SH-SY5Y (cell line): ENCODE measurements at regions not wholly inside any gene's neighbourhood (a gene's known extent, or its start where the extent isn't known, plus 50 kb on each side); places are given as distances from the start of the nearest gene placed in this dataset.

Experiments
- GATA2 ChIP-seq: IDR thresholded peaks from 2 replicates; pipeline ENCODE4 v1.6.1; 2011; ENCODE audit warnings: mild to moderate bottlenecking, low read depth, low read length
- GATA3 ChIP-seq: IDR thresholded peaks from 2 replicates; pipeline ENCODE4 v1.6.1; 2011; ENCODE audit warnings: low read depth, mild to moderate bottlenecking, low read length, moderate library complexity

DNA sequence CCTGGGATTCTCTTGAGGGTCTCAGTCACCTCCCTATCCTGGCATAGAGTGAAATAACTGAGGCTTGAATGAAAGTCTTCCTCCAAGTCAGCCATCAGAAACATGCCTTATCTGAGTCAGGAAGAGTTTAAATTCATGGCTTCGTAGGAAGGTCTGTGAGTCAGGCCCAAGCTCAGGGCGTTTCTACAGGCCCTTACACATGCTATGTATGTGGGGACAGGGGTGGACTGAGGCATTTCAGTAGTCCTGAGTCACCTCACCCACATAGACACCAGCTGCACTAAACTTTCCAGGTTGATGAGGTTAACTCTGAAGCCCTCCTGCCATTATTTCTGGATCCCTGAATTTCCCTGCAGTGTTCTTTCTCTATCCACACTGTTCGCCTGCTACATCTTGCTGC lies 134.6 kb upstream of the RCN1 start:
- no peak for TF ChIP-seq GATA3
- TF ChIP-seq GATA2: no peak

DNA sequence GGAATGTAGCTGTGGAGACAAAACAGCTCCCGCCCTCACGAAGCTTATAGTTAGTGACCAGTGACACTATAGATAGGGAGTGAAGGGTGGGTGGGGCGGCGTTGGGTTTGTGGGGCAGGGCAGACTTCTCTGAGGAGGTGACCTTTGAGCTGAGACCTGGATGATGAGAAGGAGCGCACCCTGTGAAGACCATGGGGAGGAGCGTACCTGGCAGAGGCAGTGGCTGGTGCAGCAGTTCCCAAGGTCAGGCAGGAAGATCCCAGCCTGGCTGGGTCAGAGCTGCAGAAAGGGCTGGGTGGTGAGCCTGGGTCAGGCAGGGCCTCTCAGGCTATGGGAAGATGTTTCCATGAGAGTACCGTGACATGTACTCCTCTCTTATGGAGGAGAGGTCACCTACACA lies 135.0 kb upstream of the RCN1 start:
- TF ChIP-seq GATA2 (no peak), GATA3 (no peak)

- TF ChIP-seq GATA3 (no peak), GATA2 (no peak)
Measured at GRCh38 chr11:31953803-31954327, 137.0 kb upstream of the RCN1 start.

- TF ChIP-seq GATA3: no peak
- no peak for TF ChIP-seq GATA2
Measured at GRCh38 chr11:31947051-31947450, 135.9 kb upstream of the PAX6 start.

GRCh38 chr11:31943056-31943780 lies 132.1 kb upstream of the PAX6 start:
- no peak for TF ChIP-seq GATA2
- no peak for TF ChIP-seq GATA3

- no peak for TF ChIP-seq GATA3
- no peak for TF ChIP-seq GATA2
Measured at GRCh38 chr11:31940371-31941037, 129.4 kb upstream of the PAX6 start.

- no peak for TF ChIP-seq GATA3
- no peak for TF ChIP-seq GATA2
Measured at GRCh38 chr11:31939004-31939403, 127.9 kb upstream of the PAX6 start.

GRCh38 chr11:31936312-31936711 lies 125.2 kb upstream of the PAX6 start:
- TF ChIP-seq GATA3: no peak
- TF ChIP-seq GATA2: no peak

GRCh38 chr11:31932879-31933278 lies 121.8 kb upstream of the PAX6 start:
- TF ChIP-seq GATA3 (no peak), GATA2 (no peak)

- TF ChIP-seq GATA3: no peak
- no peak for TF ChIP-seq GATA2
Measured at GRCh38 chr11:31927982-31928381, 116.9 kb upstream of the PAX6 start.

DNA sequence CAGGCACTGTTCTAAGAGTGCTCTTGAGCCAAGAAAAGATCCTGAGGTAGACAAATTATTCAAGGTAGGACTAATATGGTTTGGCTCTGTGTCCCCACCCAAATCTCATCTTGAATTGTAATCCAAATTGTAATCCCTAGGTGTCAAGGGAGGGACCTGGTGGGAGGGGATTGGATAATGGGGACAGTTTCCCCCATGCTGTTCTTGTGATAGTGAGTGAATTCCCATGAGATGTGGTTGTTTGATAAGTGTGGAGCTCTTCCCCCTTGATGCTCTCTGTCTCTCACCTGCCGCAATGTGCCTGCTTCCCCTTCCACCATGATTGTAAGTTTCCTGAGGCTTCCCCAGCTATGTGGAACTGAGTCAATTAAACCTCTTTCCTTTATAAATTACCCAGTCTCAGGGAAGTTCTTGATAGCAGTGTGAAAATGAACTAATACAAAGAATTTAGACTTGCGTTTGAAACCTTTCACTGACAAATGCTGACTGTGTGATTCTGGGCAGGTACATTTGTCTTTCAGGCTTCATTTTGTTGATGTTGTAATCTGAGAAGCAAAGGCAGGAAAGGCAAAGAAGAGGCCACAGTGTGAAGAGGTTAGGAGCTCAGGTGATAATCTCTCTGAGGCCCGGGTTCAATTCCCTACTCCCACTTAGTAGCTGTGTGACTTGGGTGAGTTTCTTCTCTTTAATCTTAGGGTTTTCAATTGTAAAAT lies 115.8 kb upstream of the PAX6 start:
- no peak for TF ChIP-seq GATA3
- no peak for TF ChIP-seq GATA2

GRCh38 chr11:31926106-31926505 lies 115.0 kb upstream of the PAX6 start:
- TF ChIP-seq GATA2 (no peak), GATA3 (no peak)

DNA sequence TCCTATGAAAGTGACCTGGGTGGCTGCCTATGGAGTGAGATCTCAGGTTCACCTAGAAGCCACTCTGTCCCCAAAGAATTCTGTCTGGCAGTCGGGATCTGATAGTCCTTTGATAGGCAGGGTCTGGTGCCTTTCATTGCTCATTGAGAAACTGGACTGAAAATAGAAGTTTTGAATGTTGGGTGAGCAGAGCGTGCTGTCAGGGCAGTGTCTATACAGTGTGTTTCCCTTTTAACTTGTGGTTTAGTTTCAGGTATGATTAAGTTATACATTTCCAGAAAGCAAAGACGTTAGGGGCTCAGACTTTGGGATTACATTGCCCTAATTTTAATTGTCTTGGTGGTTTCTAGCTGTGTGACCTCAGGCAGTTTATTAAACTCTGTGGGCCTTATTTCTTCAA lies 111.3 kb upstream of the PAX6 start:
- TF ChIP-seq GATA2: no peak
- no peak for TF ChIP-seq GATA3

- TF ChIP-seq GATA3: no peak
- no peak for TF ChIP-seq GATA2
Measured at GRCh38 chr11:31921081-31921480, 110.0 kb upstream of the PAX6 start.
